ENCODE measurements at regions not wholly inside any gene's neighbourhood (a gene's known extent, or its start where the extent isn't known, plus 50 kb on each side); places are given as distances from the start of the nearest gene placed in this dataset.

DNA sequence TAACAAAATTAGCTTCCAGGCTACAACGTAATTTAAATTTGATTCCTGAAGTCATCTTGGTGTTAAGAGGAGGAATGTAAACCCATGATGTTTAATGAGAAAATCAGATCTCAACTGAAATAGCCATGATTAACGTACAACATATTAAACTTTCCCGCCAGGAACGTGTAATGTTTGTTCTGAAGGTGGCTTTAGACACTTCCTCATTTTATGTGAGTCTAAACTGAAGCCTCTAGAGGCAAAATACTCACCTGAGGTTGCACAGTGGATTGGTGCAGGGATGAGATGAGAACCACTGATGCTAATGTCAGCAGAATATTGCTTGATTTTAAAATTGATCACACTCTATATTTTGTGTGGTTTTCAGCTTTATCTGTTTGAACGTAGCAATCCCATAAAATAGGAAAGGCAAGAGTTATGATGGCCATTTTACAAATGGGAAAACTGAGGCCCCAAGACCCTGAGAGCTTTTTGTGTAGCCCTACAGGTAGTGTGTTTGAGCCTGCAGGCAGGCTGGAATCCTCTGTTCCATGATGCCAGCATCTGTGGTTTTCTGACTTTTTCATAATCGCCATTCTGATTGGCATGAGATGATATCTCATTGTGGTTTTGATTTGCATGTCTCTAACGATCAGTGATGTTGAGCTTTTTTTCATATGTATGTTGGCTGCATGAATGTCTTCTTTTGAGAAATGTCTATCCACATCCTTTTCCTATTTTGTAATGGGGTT lies 243.7 kb upstream of the BMPER start:
- no peak for DNase-seq

DNA sequence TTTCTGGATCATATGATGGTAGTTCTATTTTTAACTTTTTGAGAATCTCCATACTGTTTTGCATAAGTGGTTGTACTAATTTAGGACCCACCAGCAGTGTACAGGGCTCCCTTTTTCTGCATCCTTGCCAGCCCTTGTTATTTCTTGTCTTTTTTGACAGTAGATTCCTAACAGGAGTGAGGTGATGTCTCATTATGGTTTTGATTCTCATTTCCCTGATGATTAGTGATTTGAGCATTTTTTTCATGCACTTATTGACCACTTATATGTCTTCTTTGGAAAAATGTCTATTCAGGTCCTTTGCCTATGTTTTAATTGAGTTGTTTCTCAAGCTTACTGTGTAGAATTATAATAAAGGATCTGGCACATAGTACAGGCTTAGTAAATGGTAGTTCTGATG lies 238.8 kb upstream of the BMPER start:
- DNase-seq = no peak

DNA sequence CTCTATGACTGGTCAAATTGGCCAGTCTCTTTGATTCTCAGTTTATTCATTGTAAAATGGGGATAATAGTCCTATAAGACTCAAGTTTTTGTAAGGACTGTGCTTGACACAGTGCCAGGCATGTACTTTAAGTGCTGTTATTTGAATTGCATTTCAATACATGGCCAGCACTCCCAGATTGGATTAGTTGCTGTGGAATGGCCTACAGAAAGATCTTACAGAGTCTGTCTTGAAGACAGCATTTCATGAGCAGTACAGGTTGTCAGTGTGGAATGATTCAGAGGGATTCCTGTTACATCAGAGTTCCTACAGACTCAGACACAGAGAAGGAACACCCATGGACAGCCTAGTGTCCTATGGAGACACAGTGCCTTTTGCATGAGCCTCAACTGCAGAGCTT lies 238.1 kb upstream of the BMPER start:
- no peak for DNase-seq

DNA sequence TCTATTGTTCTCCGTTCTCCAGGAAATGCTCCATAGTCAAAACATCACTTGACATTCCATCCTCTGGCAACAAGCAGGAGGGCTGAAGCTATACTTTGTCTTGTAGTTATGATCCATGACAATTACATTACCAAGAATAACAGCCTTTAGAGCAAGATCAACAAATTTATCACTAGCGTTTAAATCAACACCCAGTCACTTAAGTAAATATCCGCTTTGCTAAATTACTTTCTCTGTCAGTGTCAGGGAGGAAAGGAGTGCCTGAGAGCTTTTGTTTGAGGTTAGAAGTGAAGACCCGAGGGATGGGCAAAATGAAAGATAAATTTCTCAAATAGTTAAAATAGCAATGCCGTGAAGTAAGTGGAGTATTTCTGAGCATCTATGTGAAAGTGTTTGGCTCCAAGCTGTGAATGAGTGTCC lies 236.1 kb upstream of the BMPER start:
- no peak for DNase-seq

DNA sequence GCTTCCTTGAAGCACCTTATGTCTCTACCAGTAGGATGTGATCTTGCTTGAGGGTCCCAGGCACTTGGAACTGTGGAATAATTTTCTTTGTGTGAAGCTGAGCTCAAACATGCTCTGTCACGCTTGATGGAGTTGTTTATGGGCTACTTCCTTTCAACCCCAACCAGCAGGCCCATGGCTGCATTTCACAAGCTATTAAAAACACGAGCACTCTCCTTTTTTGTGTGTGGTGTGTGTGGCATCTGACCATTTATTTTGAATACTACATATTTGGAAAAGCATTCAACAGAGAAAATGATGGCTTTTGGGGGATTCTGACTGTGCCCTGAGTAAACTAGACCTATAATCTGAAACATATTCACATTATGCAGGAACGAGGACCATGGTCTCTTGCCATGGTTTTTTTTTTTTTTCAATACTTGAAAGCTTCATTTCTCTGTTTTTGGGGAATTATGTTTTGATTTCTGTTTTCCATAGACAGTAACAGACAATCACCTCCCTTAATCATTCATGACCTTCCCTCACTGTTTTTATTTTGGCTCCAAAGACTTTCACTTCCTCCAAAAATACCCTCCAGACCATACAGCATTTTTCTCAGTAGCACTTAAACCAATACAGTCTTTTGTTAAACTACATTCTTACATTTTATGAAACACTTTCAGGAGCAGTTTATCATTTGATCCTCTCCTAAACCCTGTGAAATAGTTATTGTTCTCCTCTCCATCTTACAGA lies 233.6 kb upstream of the BMPER start:
- no peak for DNase-seq

DNA sequence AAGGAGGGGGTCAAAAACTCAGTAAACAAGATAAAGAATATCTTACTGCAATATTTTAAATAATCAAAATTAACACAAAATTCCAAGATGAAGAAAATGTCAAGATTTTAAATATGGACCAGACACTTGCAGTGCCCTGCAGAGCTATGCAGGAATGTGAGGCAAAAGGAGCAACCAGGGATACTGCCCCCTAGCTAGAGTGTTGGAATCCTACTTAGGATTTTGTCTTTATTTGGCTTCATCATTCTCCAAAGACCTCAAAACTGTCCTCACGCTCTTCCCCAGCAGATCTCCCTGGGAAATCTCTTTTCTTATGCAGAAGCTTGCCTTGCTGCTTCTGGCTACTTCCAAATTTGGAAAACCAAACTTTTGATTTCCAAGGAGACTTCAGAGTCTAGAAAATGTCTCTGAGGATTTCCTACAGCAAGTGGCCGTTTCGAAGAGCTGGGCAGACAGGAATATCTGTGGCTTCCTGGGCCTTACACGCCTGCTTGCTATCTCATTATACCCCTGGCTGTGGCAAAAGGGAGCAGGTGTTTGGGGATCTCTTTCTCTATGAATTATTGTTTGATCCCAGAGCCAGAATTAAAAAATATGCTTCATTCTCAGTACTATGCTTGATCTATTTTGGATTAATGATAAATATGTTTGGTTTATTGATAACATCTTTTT lies 232.2 kb upstream of the BMPER start:
- no peak for DNase-seq

DNA sequence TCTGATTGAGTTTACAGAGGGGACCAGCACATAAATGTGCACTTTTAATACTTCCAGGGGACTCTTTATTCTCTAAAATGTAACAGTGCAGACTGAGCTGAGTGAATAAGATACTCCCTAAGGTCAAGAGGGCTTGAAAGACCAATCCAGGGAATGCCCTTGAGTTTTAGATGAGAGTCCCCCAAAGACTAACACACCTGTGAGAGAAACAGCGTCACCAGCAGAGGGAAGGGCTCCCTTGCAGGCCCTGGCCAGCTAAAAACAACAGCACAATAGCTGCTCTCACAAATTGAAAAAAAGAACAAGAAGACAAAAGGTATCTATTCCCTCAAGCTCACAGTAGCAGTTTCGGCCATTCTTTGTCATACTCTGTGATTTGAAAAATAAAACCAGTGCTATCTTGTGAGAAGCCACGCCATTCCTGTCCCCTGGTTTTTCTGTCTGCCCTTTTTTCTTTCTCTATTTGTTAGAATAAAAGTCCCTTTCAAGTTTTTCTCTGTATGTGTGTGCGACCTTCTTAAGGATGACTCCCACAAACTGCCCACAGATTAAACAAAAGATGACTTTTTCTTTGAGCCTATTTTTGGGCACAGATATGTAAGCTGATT lies 230.4 kb upstream of the BMPER start:
- DNase-seq = no peak

DNA sequence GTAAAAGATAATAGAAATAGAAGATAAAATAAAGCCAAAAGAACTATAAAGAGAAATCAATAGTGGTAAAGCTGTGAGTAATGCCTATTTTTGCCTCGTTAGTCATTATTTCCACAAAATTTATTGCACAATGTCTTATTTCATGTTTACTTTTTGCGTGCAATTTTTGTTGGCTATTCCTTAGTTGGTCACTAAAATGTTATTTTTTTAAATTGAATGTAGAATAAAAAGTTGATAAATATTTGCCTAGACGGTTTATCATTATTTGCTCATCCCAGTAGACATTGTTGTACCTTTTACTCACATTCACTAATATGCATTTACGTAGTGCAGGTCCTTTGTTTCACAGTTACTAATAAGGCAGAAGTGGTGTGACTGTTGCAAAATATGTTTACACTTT lies 227.8 kb upstream of the BMPER start:
- no peak for DNase-seq

DNA sequence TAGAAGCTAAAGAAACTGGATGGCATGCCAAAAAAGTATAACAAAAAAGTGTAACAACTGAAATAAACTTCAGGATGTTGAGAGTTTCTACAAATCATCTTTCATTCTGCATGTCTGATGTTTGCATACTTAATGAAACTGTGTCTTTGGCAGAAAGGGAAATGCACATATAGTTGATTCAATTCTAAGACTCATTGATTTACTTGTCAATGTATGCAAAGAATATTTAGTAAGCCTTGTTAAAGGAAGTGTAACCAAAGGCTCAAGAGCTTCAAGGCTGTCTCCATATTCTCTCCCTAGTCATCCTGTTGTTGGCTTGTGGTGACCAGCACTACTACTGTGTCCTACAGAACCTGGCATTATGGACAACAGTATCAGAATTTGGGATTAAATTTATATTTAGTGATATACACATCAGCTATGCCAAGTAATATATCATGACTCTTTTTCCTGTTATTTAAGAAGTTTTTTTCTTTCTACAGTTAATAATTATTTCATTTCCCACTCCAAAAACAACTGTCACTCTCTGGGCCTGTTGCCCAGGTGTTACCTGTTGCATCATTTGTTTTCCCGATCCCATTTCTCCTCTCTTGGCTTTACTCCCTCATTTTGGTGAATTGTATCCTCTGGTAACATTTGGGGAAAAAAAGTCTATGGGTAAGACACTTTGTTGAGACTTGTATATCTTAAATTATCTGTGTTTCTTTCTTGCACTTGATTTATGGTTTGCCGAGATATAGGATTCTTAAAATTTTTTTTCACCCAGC lies 226.6 kb upstream of the BMPER start:
- DNase-seq = no peak

DNA sequence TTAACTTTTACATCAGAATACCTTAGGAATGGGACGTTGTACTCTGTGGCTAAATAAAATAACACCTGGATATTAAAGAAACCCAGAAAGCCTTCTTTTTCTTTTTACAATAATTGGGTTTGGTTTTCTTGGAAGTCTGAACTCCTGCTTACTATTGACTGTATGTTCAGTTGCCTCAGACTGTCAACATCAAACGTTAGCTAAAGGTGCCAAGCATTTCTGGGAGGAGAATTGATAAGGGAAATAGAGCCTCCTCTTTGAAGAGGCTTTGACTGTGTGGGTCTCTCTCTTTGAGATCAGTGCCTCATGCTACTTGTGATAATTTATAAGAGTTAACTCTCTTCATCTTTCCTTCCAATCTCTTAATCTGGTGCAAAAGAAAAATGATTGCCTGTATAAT lies 224.7 kb upstream of the BMPER start:
- DNase-seq = no peak

DNA sequence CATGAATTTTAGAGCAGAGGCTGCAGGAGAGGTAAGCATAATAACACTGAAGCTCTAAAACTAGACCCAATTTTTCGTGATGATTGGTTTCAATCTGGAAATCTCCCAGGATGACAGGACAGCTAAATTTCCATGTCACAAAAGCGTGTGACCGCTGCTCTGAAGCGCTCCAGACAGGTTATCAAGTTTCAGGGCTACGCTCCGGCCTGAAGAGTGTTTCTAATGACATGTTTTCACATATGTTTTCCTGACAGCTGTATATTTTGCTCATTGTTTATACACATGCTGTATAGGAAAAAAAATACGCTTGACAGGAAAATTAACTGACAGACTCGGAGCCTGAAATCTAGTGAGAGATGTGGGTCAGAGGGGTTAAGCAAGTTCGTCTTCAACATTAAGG lies 219.8 kb upstream of the BMPER start:
- DNase-seq = no peak

DNA sequence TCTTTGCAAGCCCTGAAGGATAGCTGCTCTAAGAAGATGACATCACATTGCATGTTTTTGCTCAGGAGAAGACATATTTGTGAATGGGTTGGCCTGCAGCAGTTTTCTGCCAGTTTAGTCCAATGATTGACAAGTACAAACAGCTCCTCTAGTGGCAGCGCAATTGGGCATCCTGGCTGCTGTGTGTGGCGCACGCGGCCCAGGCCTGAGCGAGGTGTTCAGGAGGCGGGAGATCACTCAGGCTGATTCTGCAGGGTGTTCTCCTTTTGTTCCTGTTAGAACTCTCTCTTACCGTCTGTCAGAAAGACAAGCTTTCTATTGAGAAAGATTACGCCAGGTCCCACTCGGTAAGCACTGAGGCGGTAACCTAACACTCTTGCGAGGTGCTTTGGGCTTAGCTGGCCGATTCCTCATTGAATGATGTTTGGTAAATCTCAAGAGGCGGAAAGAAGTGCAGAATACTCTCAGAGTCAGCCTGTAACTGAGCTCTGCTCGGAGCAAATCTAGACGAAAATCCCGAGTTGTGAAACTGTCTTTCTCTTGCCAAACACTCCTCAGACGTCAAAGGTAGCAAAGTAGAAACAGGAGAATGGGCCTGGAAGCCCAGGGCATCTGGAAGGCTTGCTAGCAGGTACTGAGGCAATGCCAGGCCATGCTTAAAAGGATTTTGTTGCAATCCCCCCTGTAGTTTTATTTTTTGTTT lies 219.2 kb upstream of the BMPER start:
- DNase-seq = no peak

DNA sequence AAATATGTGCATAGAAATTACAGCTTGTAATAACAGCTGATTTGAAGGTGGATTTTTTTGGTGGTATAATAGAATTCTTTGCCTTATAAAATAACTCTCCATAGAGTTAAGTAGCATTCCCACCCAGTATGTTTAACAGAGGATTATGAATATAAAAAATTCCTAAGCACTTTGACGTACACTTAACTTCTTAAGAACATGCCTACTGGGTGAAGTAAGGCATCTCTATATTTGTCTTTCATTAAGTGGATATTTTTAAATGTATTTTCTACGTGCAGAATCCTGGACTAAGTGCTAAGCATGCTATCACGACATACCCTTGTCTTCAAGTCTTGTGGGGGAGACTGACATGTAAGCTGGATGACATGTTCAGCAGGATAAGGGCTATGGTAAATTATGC lies 217.7 kb upstream of the BMPER start:
- no peak for DNase-seq

DNA sequence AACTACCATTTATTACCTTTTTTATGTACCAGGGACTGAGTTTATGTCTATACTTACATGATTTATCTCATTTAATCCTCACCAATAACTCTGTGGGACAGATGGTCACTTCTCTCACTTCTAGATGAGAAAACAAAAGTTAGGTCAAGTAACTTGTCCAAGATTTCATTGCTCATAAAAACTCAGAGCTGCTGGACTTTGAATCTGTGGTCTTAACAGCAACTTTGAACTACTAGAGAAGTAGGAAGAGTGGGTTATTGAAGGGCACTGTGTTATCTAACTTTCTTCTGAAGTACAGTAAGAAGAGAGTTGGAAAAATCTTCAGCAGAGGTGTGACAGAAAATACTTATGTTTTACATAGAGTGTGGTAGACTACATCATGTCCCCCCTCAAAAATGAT lies 214.2 kb upstream of the BMPER start:
- DNase-seq = no peak

DNA sequence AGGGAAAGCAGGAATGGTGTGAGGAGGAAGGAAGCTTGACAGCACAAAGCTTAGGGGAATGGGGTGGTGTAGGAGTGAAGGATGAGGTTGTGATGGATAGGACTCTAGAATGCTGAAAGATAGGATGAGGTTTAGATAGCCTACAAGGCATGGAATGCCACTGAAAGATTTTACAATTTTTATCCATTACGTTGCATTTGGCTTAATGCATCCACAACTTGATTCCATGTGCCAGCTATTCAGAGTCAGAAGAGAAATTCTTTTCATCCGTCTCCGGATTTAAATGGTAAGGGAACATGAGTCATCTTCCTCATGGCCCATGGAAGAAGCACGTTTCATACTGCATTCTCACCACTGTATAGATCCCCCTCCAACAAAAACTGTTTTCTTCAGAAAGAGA lies 212.4 kb upstream of the BMPER start:
- DNase-seq = no peak

DNA sequence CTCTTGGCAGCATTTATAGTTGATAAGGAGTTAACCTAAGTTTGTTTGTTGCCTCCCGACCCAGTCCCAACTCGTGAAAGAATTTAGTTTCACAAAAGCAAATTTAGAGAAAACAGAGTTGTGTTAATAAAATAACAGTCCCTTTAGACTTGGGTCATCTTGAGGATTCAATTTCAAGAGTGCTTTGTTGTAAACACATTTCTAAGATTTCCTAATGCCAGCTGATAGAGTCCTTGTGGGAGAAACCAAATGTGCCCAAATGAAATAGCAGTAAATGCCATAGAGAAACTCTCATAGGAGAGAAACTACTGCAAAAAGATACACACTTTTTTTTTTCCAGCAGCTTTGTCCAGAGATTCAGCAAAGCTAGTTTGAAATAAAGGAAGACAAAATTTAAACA lies 211.3 kb upstream of the BMPER start:
- no peak for DNase-seq

DNA sequence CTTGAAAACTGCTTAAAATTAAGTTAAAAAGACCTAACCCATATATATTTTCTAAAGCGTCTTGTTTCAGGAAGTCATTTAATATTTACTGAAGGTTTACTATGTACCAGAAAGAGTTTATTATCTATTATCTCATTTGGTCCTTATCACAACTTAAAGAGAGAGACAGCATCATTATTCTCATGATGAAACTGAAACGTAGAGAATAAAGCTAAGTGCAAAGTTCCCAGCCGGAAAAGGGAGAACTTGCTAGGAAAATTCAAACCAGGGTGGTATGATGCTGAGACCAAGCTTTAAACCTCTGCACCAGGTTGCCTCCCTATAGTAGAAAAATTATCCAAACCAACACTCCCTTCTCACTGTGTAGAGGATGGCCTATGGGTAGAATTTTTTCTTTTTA lies 207.7 kb upstream of the BMPER start:
- DNase-seq = no peak

DNA sequence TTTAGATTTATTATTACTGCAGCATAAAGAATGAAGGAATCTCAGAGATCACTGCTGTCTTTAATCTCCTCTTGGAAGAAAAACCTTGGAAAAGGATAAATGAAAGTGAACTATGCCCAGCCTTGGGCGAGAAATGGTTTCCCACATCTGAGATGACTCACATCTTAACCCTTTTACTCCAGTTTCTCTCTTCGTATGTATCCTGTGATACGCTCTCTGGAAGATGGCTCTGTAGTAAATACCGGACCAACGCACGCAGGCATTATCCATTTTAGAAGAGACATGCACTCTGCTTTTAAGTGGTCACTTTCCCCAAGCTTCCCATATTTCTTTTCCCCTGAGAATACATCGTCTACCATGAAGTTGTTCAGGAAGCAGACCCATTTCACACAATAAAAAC lies 207.3 kb upstream of the BMPER start:
- no peak for DNase-seq

DNA sequence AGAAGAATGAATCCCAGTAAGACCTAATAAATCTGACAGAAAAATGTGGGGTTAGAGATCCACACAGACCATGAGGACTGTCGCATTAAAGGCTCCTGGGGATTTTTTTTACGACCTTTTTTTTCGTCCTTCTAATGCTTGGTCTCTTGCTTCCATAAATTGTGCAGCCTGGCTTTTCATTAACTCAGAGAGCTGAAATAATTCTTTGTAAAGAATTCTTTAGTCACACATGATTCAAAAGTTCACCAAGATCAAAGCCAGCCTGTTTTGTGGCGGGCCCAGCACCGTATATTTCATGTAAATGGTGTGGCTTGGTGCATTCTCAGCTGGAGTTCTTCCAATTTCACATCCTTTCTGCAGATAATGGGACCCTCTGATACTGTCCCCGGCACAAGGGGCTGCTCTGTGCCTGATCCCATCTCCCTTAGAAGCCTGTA lies 206.6 kb upstream of the BMPER start:
- DNase-seq = no peak

DNA sequence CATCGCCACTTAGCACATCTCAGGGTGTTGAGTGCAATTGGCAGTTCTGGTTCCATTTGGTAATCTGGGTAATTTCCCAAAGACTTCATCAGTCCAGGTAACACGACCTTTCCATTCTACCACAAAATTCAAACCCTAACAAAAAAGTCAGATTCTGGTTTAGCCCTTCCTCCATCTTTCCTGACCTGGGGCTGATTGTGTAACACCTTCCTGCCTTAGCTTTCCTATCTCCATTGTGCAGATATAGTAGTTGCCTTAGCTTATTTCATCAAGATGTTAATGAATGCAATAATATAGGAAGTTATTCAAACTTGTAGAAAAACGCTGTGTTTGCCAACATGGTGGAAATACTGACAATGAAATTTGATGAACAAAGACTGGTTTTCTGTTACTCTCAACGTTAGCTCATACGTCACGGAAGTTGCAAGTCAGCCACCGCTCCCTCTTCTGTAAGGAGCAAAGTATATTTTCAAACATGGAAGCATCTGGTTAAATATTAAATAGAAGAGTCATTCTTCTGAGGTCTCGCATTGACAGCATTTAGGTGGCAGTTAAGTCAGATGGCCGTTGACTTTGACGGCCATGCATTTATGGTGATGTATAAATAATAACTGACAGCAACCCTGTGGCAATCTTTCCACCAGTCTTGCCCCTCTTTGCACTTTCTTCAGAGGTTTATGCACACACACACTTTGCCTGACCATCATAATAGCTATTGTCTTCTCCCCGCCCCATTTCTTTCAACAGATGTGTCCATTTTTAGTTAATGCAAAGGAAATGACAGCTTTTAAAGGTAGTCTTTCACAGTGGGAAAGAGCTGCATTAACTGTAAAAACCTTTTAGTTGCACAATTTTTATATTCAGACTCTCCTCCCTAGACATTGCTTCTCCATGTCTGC lies 205.1 kb upstream of the BMPER start:
- no peak for DNase-seq

DNA sequence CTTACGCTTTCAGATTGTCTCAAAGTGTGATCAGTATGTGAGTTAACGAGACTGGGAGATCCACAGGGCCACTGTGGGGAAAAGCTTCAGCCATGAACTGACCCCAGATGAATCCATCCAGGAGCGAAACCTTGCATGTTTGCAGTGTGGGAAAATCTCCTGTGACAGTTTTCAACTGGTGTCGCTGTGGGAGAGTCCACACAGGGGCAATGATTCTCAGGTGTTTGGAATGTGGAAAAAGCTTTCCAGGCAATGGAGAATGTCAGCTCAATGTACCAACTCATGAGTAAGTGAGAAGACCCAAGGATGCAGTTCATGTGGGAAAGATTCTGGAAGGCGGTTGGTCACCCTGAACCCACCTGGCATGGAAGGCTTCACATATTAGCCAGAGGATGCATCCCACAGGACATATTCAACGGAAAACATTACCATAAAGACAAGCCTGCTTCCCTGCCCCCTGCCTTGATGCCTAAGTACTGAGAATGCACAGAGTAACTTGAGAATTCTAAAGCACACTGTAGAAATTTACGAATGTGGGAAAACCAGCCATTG lies 204.1 kb upstream of the BMPER start:
- DNase-seq = no peak

All from CD4-positive, alpha-beta T cell treated with Interleukin-17A for 1 hour (primary cell).